ENCODE measurements at regions not wholly inside any gene's neighbourhood (a gene's known extent, or its start where the extent isn't known, plus 50 kb on each side); places are given as distances from the start of the nearest gene placed in this dataset.
"Not testable (repeated sequence)": the region's sequence is repeated elsewhere in the genome, so short reads cannot be mapped to it uniquely, and the experiment has no call there.

DNA sequence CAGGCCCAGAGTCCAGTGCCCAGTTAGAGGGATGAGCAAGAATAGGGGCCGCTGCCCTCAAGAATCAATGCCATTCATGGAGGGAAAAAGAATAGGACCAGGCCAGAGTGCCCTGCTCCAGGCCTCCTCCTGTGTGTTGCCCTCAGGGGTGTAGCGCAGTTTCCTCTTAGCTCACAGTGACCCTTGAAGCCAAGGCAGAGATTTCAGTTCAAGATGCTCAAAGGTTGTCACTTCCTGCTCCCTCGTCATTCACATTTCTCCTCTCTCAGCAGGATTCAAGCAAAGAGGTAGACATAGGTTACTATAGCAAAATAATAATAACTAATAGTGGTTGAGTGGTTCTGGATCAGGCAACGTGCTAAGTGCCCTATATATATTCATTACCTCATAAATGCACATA, 55.1 kb upstream of the PELI2 start:
- no peak for DNase-seq (ENCODE audit: extremely low spot score, insufficient read length, low read depth)
- FAIRE-seq: no peak

DNA sequence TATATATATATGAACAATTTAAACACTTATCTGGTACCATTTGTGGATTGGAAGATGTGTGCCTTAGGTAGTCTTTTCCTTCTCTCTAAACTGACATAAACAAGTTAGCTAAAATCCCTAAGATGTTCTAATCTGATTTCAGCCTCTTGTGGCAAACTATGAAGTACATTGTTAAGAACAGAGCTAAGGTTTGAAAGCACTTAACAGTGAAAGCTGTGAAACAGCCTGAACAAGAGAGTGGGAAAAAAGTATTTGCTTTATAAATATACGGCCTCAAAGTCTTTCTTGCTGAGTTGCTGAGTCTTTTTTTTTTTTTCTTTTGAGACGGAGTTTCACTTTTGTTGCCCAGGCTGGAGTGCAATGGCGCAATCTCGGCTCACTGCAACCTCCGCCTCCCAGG, 53.7 kb upstream of the PELI2 start:
- FAIRE-seq: no peak
- DNase-seq (ENCODE audit: extremely low spot score, insufficient read length, low read depth): no peak

DNA sequence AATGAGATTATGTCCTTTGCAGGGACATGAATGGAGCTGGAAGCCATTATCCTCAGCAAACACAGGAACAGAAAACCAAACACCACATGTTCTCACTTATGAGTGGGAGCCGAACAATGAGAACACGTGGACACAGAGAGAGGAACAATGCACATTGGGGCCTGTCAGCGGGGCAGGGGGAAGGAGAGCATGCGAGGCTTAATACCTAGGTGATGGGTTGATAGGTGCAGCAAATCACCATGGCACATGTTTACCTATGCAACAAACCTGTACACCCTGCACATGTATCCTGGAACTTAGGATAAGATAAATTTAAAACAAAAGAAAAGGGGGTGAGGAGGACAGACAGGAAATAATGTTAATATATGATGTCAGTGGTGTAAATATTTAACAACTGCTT, 53.0 kb upstream of the PELI2 start:
- FAIRE-seq; DNase-seq (ENCODE audit: extremely low spot score, insufficient read length, low read depth): not testable (repeated sequence)

DNA sequence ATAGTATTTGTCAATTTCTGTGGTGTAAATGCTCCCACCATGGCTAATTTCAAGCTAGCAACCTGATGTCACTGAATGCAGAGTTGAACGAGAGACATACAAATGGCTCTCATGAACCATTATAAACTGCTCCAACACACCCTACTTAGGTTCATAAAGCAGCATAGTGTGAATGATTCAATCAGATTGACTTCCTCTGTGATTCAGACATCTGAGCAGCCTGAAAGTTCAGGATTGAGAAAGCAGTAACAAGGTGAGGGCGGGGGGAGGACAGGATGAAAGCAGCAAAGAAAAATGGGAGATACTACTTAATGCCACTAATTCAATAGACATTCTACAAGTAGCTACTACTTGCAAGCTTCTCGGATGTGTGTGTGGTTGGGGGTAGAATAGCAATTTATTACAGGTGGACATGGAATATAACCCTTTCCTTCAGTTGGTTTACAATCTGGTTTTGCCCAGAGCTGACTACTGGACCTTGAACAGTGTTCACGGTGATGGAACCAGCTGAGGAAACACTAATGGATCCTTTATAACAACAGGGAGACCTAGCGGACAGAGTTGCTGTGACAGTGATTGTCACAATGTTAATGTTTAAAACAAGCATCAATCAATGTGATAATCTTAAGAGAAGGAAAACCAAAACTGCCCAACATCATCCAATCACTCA, 52.5 kb upstream of the PELI2 start:
- DNase-seq (ENCODE audit: extremely low spot score, insufficient read length, low read depth): no peak
- FAIRE-seq: no peak

Data from GM18507 (cell line).